SU-DHL-6 (cell line): ENCODE measurements at regions not wholly inside any gene's neighbourhood (a gene's known extent, or its start where the extent isn't known, plus 50 kb on each side); places are given as distances from the start of the nearest gene placed in this dataset.

Experiments used
- H2AFZ ChIP-seq: fragments of 200-600 bp; sonication (generic); 2 replicates; pipeline ENCODE4 v1.6.1; 2014; ENCODE audit warnings: low read depth, mild to moderate bottlenecking, moderate library complexity, mixed read lengths, antibody characterized with exemption, low read length; ENCODE audit not compliant: severe bottlenecking
- H3F3A ChIP-seq: fragments of 200-600 bp; shearing (Covaris generic); 2 replicates; pipeline ENCODE4 v1.6.0; 2016; ENCODE audit warnings: antibody characterized with exemption, mild to moderate bottlenecking; ENCODE audit not compliant: insufficient read depth
- H3K27ac ChIP-seq: fragments of 200-600 bp; sonication (generic); 2 replicates; pipeline ENCODE4 v1.5.1; 2016; ENCODE audit warnings: low read depth, mild to moderate bottlenecking, low read length, moderate library complexity, mixed read lengths
- H3K27me3 ChIP-seq: fragments of 200-600 bp; sonication (generic), shearing (Covaris generic); 2 replicates; pipeline ENCODE4 v1.6.0; 2014; ENCODE audit warnings: mild to moderate bottlenecking, low read length
- H3K36me3 ChIP-seq: fragments of 200-600 bp; sonication (generic); 2 replicates; pipeline ENCODE4 v1.6.1; 2014; ENCODE audit warnings: mild to moderate bottlenecking, low read length, mixed read lengths
- H3K4me2 ChIP-seq: fragments of 300-600, 200-600 bp; shearing (Covaris generic), sonication (generic); 2 replicates; pipeline ENCODE4 v1.6.0; 2014; ENCODE audit warnings: low read length, low read depth, mild to moderate bottlenecking; ENCODE audit not compliant: poor library complexity, severe bottlenecking
- H3K4me3 ChIP-seq: fragments of 200-600 bp; sonication (generic); 2 replicates; pipeline ENCODE4 v1.5.1; 2014; ENCODE audit warnings: antibody characterized with exemption, low read length, mild to moderate bottlenecking, mixed read lengths; ENCODE audit not compliant: insufficient read depth, poor library complexity, severe bottlenecking
- H3K79me2 ChIP-seq: fragments of 200-600 bp; sonication (generic); 2 replicates; pipeline ENCODE4 v1.6.1; 2014; ENCODE audit warnings: mild to moderate bottlenecking, low read length, moderate library complexity; ENCODE audit not compliant: insufficient read depth
- H3K9ac ChIP-seq: fragments of 200-600 bp; sonication (generic); 2 replicates; pipeline ENCODE4 v1.7.0; 2014; ENCODE audit warnings: mild to moderate bottlenecking, low read length
- H3K9me2 ChIP-seq: fragments of 200-600 bp; sonication (generic); replicated peaks from 2 replicates; pipeline ENCODE4 v1.6.1; 2014; ENCODE audit warnings: low read length; ENCODE audit not compliant: insufficient read depth
- H3K9me3 ChIP-seq: fragments of 200-600 bp; sonication (generic); 2 replicates; pipeline ENCODE4 v1.6.1; 2014; ENCODE audit warnings: low read length, mixed read lengths; ENCODE audit not compliant: insufficient read depth
- H4K20me1 ChIP-seq: fragments of 200-600 bp; sonication (generic); 2 replicates; pipeline ENCODE4 v1.6.1; 2014; ENCODE audit warnings: low read depth, mild to moderate bottlenecking, antibody characterized with exemption, low read length, moderate library complexity, mixed read lengths
- CTCF ChIP-seq: fragments of 200-600 bp; sonication (generic); IDR thresholded peaks from one replicate; pipeline ENCODE4 v1.5.1; 2017; ENCODE audit warnings: antibody characterized with exemption, mild to moderate bottlenecking, low read length, moderate library complexity; ENCODE audit not compliant: insufficient read depth, poor library complexity, severe bottlenecking
- EZH2phosphoT487 ChIP-seq: fragments of 200-600 bp; sonication (generic), shearing (Covaris generic); conservative IDR thresholded peaks from 2 replicates; pipeline ENCODE4 v1.6.1; 2018; ENCODE audit warnings: mild to moderate bottlenecking, antibody characterized with exemption, low read length, moderate library complexity, mixed read lengths

DNA sequence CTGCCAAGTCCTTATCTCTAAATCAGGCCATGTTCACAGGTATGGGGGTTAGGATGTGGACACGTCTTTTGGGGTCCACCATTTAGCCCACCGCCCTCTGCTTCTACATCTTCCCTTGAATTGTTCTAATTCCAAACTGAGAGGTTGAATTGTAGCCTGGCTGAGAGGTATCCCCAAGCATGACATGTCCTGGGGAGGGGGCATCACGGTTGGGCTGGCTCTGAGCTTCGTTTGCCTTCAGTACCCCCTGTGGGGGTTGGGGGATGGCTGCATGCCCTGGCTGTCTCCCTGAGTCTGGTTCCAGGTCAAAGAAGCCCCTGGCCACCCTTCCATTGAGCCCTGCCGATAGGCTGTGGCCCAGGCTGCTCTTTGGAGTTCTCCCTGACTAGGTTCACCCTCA lies 204.6 kb downstream of the GLRX3 start:
- Histone ChIP-seq H3K9ac (no peak overlapping the region), H3F3A (no peaks in the 10 kb centered on the region), H3K9me3 (no peaks in the 10 kb centered on the region), H3K4me2 (no peak overlapping the region), H3K9me2 (no peaks in the 10 kb centered on the region), H3K4me3 (no peak overlapping the region), H3K27ac (no peak overlapping the region), H3K36me3 (no peaks in the 10 kb centered on the region), H2AFZ (no peak overlapping the region), H3K27me3 (no peaks in the 10 kb centered on the region), H3K79me2 (no peaks in the 10 kb centered on the region), H4K20me1 (no peaks in the 10 kb centered on the region; the same call in 1 of the 2 replicates)
- TF ChIP-seq EZH2phosphoT487 (no peak), CTCF (no peak)

DNA sequence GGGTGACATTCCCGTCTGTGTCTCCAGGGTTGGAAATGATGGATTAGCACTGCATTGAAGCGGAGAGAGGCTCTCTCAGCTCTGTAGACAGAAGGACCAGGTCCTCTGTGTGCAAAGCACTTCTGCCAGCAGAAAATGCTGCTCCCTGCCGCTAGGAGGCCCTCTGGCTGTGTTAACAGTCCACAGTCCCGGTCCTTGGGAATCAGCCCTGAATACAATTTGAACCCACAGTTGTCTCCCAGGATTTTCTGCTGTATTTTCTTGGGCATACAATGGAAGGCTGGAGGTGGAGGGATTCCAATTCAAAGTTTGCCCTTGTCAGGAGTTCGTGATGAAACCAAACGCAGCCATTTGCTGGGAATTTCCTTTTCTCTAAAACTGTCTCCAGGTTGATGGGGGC lies 205.2 kb downstream of the GLRX3 start:
- Histone ChIP-seq H3F3A (no peaks in the 10 kb centered on the region), H3K36me3 (no peaks in the 10 kb centered on the region), H3K27me3 (no peaks in the 10 kb centered on the region), H3K9ac (no peak overlapping the region), H3K4me3 (no peak overlapping the region), H3K4me2 (no peak overlapping the region), H4K20me1 (no peaks in the 10 kb centered on the region; the same call in 1 of the 2 replicates), H3K27ac (no peak overlapping the region), H3K9me2 (no peaks in the 10 kb centered on the region), H3K9me3 (no peaks in the 10 kb centered on the region), H2AFZ (no peak overlapping the region), H3K79me2 (no peaks in the 10 kb centered on the region)
- TF ChIP-seq EZH2phosphoT487 (no peak), CTCF (peak; percentile 21)

- Histone ChIP-seq H3F3A (no peaks in the 10 kb centered on the region), H3K27ac (no peak overlapping the region), H3K4me2 (no peak overlapping the region), H3K9me2 (no peaks in the 10 kb centered on the region), H4K20me1 (no peaks in the 10 kb centered on the region), H3K27me3 (no peaks in the 10 kb centered on the region), H3K4me3 (no peak overlapping the region), H2AFZ (no peak overlapping the region), H3K9me3 (no peaks in the 10 kb centered on the region), H3K79me2 (no peaks in the 10 kb centered on the region), H3K9ac (no peak overlapping the region), H3K36me3 (no peaks in the 10 kb centered on the region)
- TF ChIP-seq EZH2phosphoT487 (no peak), CTCF (no peak)
Measured at GRCh38 chr10:130345728-130346127, 209.5 kb downstream of the GLRX3 start.

- no peak overlapping the region for H2AFZ ChIP-seq
- no peak overlapping the region for H3K9ac ChIP-seq
- TF ChIP-seq CTCF (no peak), EZH2phosphoT487 (no peak)
- H3F3A ChIP-seq, result no peaks in the 10 kb centered on the region
- H3K36me3 ChIP-seq, result no peaks in the 10 kb centered on the region
- no peaks in the 10 kb centered on the region for H4K20me1 ChIP-seq
- no peak overlapping the region for H3K4me2 ChIP-seq
- H3K4me3 ChIP-seq, result no peak overlapping the region
- H3K27ac ChIP-seq, result no peak overlapping the region
- H3K9me2 ChIP-seq, result no peaks in the 10 kb centered on the region
- H3K79me2 ChIP-seq, result no peaks in the 10 kb centered on the region
- no peaks in the 10 kb centered on the region for H3K9me3 ChIP-seq
- no peaks in the 10 kb centered on the region for H3K27me3 ChIP-seq
Measured at GRCh38 chr10:130350996-130351395, 214.8 kb downstream of the GLRX3 start.
